ENCODE measurements at regions not wholly inside any gene's neighbourhood (a gene's known extent, or its start where the extent isn't known, plus 50 kb on each side); places are given as distances from the start of the nearest gene placed in this dataset.

- TF ChIP-seq CSRNP3 (CRISPR knock-in tag; IDR thresholded peaks at IDR 0.05) (no peak), OSR1 (CRISPR knock-in tag; IDR thresholded peaks at IDR 0.05) (no peak), CSDC2 (CRISPR knock-in tag; IDR thresholded peaks at IDR 0.05) (no peak), ZFP3 (CRISPR knock-in tag; IDR thresholded peaks at IDR 0.05) (no peak), TOX (CRISPR knock-in tag; IDR thresholded peaks at IDR 0.05; ENCODE audit: borderline replicate concordance) (no peak), ZNF70 (CRISPR knock-in tag; IDR thresholded peaks at IDR 0.05) (no peak), ISL1 (CRISPR knock-in tag; IDR thresholded peaks at IDR 0.05) (no peak), ZFP30 (CRISPR knock-in tag; IDR thresholded peaks at IDR 0.05) (no peak)
Observed at GRCh38 chr2:149906886-149907285, 319.3 kb upstream of the MMADHC start (continued).

- ATAC-seq = no peak
- no peak for TF ChIP-seq ZNF8 (CRISPR knock-in tag; IDR thresholded peaks at IDR 0.05)
- TF ChIP-seq TCF4 (CRISPR knock-in tag; IDR thresholded peaks at IDR 0.05; ENCODE audit: borderline replicate concordance) = no peak
- no peak for TF ChIP-seq RARB (CRISPR knock-in tag; IDR thresholded peaks at IDR 0.05)
- TF ChIP-seq ISL1 (CRISPR knock-in tag; IDR thresholded peaks at IDR 0.05) = no peak
- no peak for TF ChIP-seq POU6F1 (CRISPR knock-in tag; IDR thresholded peaks at IDR 0.05; ENCODE audit: borderline replicate concordance, low read depth)
- TF ChIP-seq CSDC2 (CRISPR knock-in tag; IDR thresholded peaks at IDR 0.05) = no peak
- TF ChIP-seq GLIS3 (CRISPR knock-in tag; IDR thresholded peaks at IDR 0.05) = no peak
- TF ChIP-seq ESRRG (CRISPR knock-in tag; IDR thresholded peaks at IDR 0.05) = no peak
- TF ChIP-seq ZNF70 (CRISPR knock-in tag; IDR thresholded peaks at IDR 0.05) = no peak
- TF ChIP-seq ZFP30 (CRISPR knock-in tag; IDR thresholded peaks at IDR 0.05) = no peak
- TF ChIP-seq ARNTL (CRISPR knock-in tag; IDR thresholded peaks at IDR 0.05; ENCODE audit: borderline replicate concordance, low read depth) = no peak
- TF ChIP-seq ZC3H10 (CRISPR knock-in tag; IDR thresholded peaks at IDR 0.05) = no peak
Observed at GRCh38 chr2:149904352-149905175, 317.0 kb upstream of the MMADHC start.

GRCh38 chr2:149903626-149904025 lies 316.1 kb upstream of the MMADHC start:
- ATAC-seq = no peak
- TF ChIP-seq ZNF70 (CRISPR knock-in tag; IDR thresholded peaks at IDR 0.05) (no peak), TCF4 (CRISPR knock-in tag; IDR thresholded peaks at IDR 0.05; ENCODE audit: borderline replicate concordance) (no peak), SNAI2 (CRISPR knock-in tag; IDR thresholded peaks at IDR 0.05) (no peak), ZC3H10 (CRISPR knock-in tag; IDR thresholded peaks at IDR 0.05) (no peak), ZFP30 (CRISPR knock-in tag; IDR thresholded peaks at IDR 0.05) (no peak), ZFP3 (CRISPR knock-in tag; IDR thresholded peaks at IDR 0.05) (no peak)

- no peak for ATAC-seq
- TF ChIP-seq TSHZ2 (CRISPR knock-in tag; IDR thresholded peaks at IDR 0.05) (no peak), POU6F1 (CRISPR knock-in tag; IDR thresholded peaks at IDR 0.05; ENCODE audit: borderline replicate concordance, low read depth) (no peak), TCF4 (CRISPR knock-in tag; IDR thresholded peaks at IDR 0.05; ENCODE audit: borderline replicate concordance) (no peak), ZNF565 (CRISPR knock-in tag; conservative IDR thresholded peaks at IDR 0.05; ENCODE audit: low read depth) (no peak), CSDC2 (CRISPR knock-in tag; IDR thresholded peaks at IDR 0.05) (no peak), ZC3H10 (CRISPR knock-in tag; IDR thresholded peaks at IDR 0.05) (no peak), ISL1 (CRISPR knock-in tag; IDR thresholded peaks at IDR 0.05) (no peak), SNAI2 (CRISPR knock-in tag; IDR thresholded peaks at IDR 0.05) (no peak)
Observed at GRCh38 chr2:149902081-149902480, 314.5 kb upstream of the MMADHC start.

All from SK-N-SH treated with all-trans-retinoic acid at 6 μM for 48 hours (cell line).